Right cardiac atrium (tissue), 5 donors: ENCODE measurements at regions not wholly inside any gene's neighbourhood (a gene's known extent, or its start where the extent isn't known, plus 50 kb on each side); places are given as distances from the start of the nearest gene placed in this dataset.

Experiments used
- ATAC-seq, 2 donors: fragments of 200-7000 bp; cut with Tn5 transposase; one replicate each; pipeline versions ENCODE4 v1.8.0 to v1.9.1; 2020; ENCODE audit warnings: moderate library complexity in 2 of 2, mild to moderate bottlenecking in 1 of 2
- DNase-seq, 3 donors: peaks; one replicate each; pipeline ENCODE4 v3.0.0-alpha.2; 2020
- H3K27ac ChIP-seq: one replicate; pipeline ENCODE4 v1.5.1; 2013; ENCODE audit warnings: mild to moderate bottlenecking, low read length, control low read depth, moderate library complexity
- H3K27me3 ChIP-seq: one replicate; pipeline ENCODE4 v1.6.1; 2013; ENCODE audit not compliant: control insufficient read depth, insufficient read depth
- H3K4me1 ChIP-seq: one replicate; pipeline ENCODE4 v1.6.1; 2013; ENCODE audit warnings: low read length; ENCODE audit not compliant: control insufficient read depth, insufficient read depth
- H3K4me3 ChIP-seq: one replicate; pipeline ENCODE4 v1.5.1; 2013; ENCODE audit warnings: low read length, control low read depth
- H3K9me3 ChIP-seq: one replicate; pipeline ENCODE4 v1.6.1; 2013; ENCODE audit warnings: low read length; ENCODE audit not compliant: control insufficient read depth
- WGBS: extraction: QIAGEN DNeasy Blood & Tissue Kit; methylation state at CpG from one replicate; pipeline ENCODE4 v1.1.7; 2013; 5-methylcytosine and 5-hydroxymethylcytosine counted together
- intact Hi-C, 4 donors: fragments of 100-400 bp; cut with DNase I; formaldehyde crosslinking; loops; one replicate each; pipeline versions ENCODE4 v1.11.0 to v1.14.0; 2022 to 2023
- donor health status: healthy with polysubstance abuse.
- donor health status: DM: no; HTN: yes; CAD: no.
- donor health status: DM: no; HTN: no; CAD: no.
- donor health status: DM: no; HTN: yes; CAD: no; lungs with severe emphysema.
- donor health status: DM: yes; HTN: yes; CAD: no.

DNA sequence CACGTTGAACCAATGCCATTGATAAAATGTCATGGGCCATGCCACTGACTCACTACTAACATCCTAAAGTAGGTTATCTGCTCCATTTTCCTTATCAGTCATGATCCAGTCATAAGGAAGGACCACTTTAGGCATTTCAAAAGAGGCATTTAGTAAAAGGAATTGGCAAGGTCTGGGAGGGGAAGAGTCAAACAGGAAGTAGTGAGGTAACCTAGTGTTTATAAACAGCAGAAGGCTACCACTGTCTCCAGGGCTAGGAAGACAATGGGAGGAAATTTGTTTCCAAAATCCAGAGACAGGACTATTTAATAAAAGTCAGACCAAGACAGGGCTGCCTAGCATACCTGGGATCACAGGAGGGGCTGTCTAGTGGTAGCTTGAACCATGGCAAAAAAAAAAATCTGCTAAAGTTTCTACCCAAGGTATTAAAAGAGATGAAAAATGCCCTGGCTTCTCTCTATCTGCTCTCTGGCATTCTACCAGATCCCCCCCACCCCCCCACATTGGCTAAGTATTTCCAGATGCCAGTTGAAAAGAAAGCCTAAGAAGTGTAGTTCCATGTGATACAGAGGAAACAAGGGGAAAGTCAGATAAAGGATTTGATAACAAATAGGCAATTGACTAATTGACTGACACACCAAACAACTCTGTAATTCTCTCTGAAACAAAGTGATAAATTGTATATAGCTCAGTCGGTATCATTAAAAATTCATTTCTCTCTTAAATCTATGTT lies 50.4 kb upstream of the C11orf87 start:
- Histone ChIP-seq H3K27ac (no peak overlapping the region), H3K27me3 (no peaks in the 10 kb centered on the region), H3K4me1 (no peaks in the 10 kb centered on the region), H3K4me3 (no peak overlapping the region), H3K9me3 (no peaks in the 10 kb centered on the region)
- 61% methylated on average over 2 of the region's 2 CpGs for WGBS
- ATAC-seq (no peak), DNase-seq (no peak)
- intact Hi-C loops, result no loop called here
